ENCODE measurements at regions not wholly inside any gene's neighbourhood (a gene's known extent, or its start where the extent isn't known, plus 50 kb on each side); places are given as distances from the start of the nearest gene placed in this dataset.

DNA sequence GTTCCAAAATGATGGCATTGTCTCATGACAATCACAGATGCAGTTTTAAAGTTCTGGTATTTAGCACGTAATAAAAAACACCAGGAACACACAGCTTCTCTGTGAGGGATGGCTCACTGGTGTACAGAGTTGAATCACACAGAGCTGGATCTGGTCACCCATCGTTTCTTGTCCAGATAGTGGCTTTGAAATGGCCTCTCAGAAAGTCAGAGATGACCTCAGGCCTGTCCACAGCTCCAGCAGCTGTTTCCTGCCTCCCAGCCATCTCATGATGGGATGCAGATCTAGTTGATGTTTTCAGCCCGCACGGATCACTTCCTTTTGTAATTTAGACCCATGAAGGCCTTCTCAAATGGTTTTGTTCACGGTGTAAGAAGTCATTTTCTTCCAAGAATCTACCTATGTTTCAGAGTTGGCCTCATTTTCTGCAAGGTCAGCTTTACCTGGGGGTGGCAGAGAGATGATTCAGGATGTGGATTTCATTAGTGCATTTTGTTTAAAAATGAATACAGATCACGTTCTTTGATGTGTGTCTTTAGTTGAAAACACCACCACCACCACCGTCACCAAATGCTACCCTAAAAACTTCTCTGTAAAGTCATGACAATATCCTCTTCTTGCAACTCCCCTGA is 166.2 kb downstream of the SNX10 start:
- TF ChIP-seq POLR2A (IDR thresholded peaks at IDR 0.05), result no peak
- TF ChIP-seq, protein P1, sequence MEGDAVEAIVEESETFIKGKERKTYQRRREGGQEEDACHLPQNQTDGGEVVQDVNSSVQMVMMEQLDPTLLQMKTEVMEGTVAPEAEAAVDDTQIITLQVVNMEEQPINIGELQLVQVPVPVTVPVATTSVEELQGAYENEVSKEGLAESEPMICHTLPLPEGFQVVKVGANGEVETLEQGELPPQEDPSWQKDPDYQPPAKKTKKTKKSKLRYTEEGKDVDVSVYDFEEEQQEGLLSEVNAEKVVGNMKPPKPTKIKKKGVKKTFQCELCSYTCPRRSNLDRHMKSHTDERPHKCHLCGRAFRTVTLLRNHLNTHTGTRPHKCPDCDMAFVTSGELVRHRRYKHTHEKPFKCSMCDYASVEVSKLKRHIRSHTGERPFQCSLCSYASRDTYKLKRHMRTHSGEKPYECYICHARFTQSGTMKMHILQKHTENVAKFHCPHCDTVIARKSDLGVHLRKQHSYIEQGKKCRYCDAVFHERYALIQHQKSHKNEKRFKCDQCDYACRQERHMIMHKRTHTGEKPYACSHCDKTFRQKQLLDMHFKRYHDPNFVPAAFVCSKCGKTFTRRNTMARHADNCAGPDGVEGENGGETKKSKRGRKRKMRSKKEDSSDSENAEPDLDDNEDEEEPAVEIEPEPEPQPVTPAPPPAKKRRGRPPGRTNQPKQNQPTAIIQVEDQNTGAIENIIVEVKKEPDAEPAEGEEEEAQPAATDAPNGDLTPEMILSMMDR (IDR thresholded peaks at IDR 0.05), result no peak

Data from tibial nerve (tissue), 3 donors.